ENCODE measurements at regions not wholly inside any gene's neighbourhood (a gene's known extent, or its start where the extent isn't known, plus 50 kb on each side); places are given as distances from the start of the nearest gene placed in this dataset.

DNA sequence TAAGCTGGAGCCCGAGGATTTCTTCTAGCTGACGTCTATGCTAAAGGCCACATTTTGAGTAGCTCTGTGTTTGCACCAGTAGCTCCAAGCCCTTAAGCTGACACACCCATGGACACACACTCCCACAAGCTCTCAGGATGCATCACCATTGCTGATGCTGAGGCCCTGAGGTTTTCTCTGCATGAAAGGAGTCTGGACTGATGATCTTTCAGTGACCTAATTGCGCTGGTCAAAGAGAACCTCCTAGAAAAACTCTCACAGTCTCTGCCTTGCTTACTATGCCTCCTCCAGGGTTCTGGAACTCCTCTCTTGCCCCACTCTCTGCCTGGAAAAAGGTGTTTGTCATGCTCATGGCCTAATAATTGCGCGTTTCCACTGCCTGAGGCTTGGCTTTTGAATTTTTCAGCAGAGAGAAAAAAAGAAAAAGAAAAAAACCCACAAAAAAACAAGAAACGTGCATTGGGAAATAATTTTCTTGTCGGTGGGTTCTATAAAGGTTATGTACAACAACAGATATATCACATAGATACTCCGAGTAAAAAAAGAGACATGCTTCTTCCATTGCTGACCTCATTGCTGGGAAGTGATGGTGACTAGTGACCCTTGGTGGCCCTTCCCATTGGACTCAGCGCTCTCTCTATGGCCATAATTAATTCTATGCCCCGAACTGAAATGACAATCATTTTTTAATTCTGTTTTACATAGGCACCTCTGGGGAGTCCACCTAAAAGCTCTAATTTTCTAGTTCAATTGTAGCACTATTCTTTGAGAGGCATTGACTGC lies 297.0 kb downstream of the TDRD15 start:
- TF ChIP-seq POLR2AphosphoS5 (IDR thresholded peaks at IDR 0.05) (no peak), POLR2A (IDR thresholded peaks at IDR 0.05) (no peak)
- TF ChIP-seq, protein P1, sequence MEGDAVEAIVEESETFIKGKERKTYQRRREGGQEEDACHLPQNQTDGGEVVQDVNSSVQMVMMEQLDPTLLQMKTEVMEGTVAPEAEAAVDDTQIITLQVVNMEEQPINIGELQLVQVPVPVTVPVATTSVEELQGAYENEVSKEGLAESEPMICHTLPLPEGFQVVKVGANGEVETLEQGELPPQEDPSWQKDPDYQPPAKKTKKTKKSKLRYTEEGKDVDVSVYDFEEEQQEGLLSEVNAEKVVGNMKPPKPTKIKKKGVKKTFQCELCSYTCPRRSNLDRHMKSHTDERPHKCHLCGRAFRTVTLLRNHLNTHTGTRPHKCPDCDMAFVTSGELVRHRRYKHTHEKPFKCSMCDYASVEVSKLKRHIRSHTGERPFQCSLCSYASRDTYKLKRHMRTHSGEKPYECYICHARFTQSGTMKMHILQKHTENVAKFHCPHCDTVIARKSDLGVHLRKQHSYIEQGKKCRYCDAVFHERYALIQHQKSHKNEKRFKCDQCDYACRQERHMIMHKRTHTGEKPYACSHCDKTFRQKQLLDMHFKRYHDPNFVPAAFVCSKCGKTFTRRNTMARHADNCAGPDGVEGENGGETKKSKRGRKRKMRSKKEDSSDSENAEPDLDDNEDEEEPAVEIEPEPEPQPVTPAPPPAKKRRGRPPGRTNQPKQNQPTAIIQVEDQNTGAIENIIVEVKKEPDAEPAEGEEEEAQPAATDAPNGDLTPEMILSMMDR (IDR thresholded peaks at IDR 0.05), result no peak
